H1 (cell line): ENCODE measurements at regions not wholly inside any gene's neighbourhood (a gene's known extent, or its start where the extent isn't known, plus 50 kb on each side); places are given as distances from the start of the nearest gene placed in this dataset.

Experiments used
- CHD2 ChIP-seq: IDR thresholded peaks from 2 replicates; pipeline ENCODE4 v1.6.1; 2012; ENCODE audit warnings: low read length, improper control_type of control experiment
- EGR1 ChIP-seq: IDR thresholded peaks from 2 replicates; pipeline ENCODE4 v1.6.1; 2011; ENCODE audit warnings: low read depth, low read length, borderline replicate concordance
- POLR2A ChIP-seq, 2 experiments: IDR thresholded peaks; 1 replicate in 1 of 2; 2 replicates in 1 of 2; pipeline ENCODE4 v1.6.1; 2011; ENCODE audit warnings: low read depth in 2 of 2, low read length in 2 of 2, mild to moderate bottlenecking in 2 of 2; ENCODE audit errors: control extremely low read depth in 1 of 2
- SIRT6 ChIP-seq: IDR thresholded peaks from one replicate; pipeline ENCODE4 v1.7.1; 2012; ENCODE audit warnings: low read length, inconsistent platforms
- SP4 ChIP-seq: IDR thresholded peaks from 2 replicates; pipeline ENCODE4 v1.6.1; 2012; ENCODE audit warnings: low read length, inconsistent platforms
- TBP ChIP-seq: IDR thresholded peaks from 2 replicates; pipeline ENCODE4 v1.6.1; 2011; ENCODE audit warnings: low read depth, low read length, improper control_type of control experiment

GRCh38 chr15:62825191-62825590, 217.4 kb upstream of the TPM1 start (continued):
- no peak for TF ChIP-seq CHD2
- no peak for TF ChIP-seq SP4
- no peak for TF ChIP-seq SIRT6
- TF ChIP-seq TBP = no peak
- no peak for TF ChIP-seq EGR1
- no peak for TF ChIP-seq POLR2A (IDR thresholded peaks at IDR 0.05; ENCODE audit: control extremely low read depth in 1 of 2, low read depth in 2 of 2, low read length in 2 of 2)
